Erythroblast (primary cell): ENCODE measurements at regions not wholly inside any gene's neighbourhood (a gene's known extent, or its start where the extent isn't known, plus 50 kb on each side); places are given as distances from the start of the nearest gene placed in this dataset.

Experiments
- GATA1 ChIP-seq: IDR thresholded peaks from 2 replicates; pipeline ENCODE4 v1.6.1; 2011; ENCODE audit warnings: low read depth, mild to moderate bottlenecking, control low read depth, low read length, moderate library complexity
- POLR2A ChIP-seq: IDR thresholded peaks from 2 replicates; pipeline ENCODE4 v1.6.1; 2011; ENCODE audit warnings: mild to moderate bottlenecking, low read length

- TF ChIP-seq POLR2A (no peak), GATA1 (no peak)
These were observed 335.2 kb downstream of the NUP35 start for GRCh38 chr2:183459466-183459865.
